Mammary epithelial cell (primary cell): ENCODE measurements at regions not wholly inside any gene's neighbourhood (a gene's known extent, or its start where the extent isn't known, plus 50 kb on each side); places are given as distances from the start of the nearest gene placed in this dataset.

Experiments used
- CTCF ChIP-seq, 2 donors: IDR thresholded peaks in 1 of 2; conservative IDR thresholded peaks in 1 of 2; 2 replicates each; pipeline ENCODE4 v1.5.1; 2011 to 2012; ENCODE audit warnings: inconsistent platforms in 2 of 2, low read length in 2 of 2, mild to moderate bottlenecking in 2 of 2, control low read depth in 1 of 2, low read depth in 1 of 2; ENCODE audit not compliant: insufficient read depth in 1 of 2; ENCODE audit errors: extremely low read depth in 1 of 2
- EZH2 ChIP-seq: IDR thresholded peaks from 2 replicates; pipeline ENCODE4 v1.6.1; 2012; ENCODE audit warnings: low read length, inconsistent platforms, borderline replicate concordance

- TF ChIP-seq CTCF (conservative IDR thresholded peaks at IDR 0.05 in 1 of 2, IDR thresholded peaks at IDR 0.05 in 1 of 2; ENCODE audit: extremely low read depth in 1 of 2, insufficient read depth in 1 of 2, low read depth in 1 of 2, low read length in 2 of 2) = no peak
- TF ChIP-seq EZH2 = no peak
These were observed 587.3 kb upstream of the ROBO1 start for GRCh38 chr3:80355144-80355543.
